ENCODE measurements at regions not wholly inside any gene's neighbourhood (a gene's known extent, or its start where the extent isn't known, plus 50 kb on each side); places are given as distances from the start of the nearest gene placed in this dataset.

DNA sequence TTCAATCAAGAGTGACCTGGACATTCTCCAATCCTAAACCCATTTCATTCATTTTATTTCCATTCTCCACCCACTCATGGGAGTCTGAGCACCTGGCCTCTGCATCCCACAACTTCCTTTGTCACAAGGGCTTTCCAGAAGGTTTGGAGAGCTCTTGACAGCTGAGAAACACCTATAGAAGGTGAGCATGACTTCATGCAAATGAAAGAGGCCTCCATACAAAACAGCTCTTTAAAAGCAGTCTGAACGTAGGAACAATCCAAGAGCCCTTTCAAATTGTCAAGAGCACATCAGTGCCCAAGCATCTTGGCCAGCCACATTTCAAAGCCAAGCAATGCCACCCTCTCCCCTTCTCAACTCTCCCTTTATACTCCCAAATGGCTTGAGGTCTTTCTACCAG is 74.9 kb upstream of the RAP2C start:
- TF ChIP-seq, protein P1, sequence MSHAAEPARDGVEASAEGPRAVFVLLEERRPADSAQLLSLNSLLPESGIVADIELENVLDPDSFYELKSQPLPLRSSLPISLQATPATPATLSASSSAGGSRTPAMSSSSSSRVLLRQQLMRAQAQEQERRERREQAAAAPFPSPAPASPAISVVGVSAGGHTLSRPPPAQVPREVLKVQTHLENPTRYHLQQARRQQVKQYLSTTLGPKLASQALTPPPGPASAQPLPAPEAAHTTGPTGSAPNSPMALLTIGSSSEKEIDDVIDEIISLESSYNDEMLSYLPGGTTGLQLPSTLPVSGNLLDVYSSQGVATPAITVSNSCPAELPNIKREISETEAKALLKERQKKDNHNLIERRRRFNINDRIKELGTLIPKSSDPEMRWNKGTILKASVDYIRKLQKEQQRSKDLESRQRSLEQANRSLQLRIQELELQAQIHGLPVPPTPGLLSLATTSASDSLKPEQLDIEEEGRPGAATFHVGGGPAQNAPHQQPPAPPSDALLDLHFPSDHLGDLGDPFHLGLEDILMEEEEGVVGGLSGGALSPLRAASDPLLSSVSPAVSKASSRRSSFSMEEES (CRISPR knock-in tag; IDR thresholded peaks at IDR 0.05): no peak
- TF ChIP-seq, protein P2, sequence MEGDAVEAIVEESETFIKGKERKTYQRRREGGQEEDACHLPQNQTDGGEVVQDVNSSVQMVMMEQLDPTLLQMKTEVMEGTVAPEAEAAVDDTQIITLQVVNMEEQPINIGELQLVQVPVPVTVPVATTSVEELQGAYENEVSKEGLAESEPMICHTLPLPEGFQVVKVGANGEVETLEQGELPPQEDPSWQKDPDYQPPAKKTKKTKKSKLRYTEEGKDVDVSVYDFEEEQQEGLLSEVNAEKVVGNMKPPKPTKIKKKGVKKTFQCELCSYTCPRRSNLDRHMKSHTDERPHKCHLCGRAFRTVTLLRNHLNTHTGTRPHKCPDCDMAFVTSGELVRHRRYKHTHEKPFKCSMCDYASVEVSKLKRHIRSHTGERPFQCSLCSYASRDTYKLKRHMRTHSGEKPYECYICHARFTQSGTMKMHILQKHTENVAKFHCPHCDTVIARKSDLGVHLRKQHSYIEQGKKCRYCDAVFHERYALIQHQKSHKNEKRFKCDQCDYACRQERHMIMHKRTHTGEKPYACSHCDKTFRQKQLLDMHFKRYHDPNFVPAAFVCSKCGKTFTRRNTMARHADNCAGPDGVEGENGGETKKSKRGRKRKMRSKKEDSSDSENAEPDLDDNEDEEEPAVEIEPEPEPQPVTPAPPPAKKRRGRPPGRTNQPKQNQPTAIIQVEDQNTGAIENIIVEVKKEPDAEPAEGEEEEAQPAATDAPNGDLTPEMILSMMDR (CRISPR knock-in tag; IDR thresholded peaks at IDR 0.05): no peak
- no peak for TF ChIP-seq ZSCAN21 (CRISPR knock-in tag; IDR thresholded peaks at IDR 0.05; ENCODE audit: borderline replicate concordance)
- TF ChIP-seq ZNF232 (CRISPR knock-in tag; IDR thresholded peaks at IDR 0.05; ENCODE audit: borderline replicate concordance): no peak
- TF ChIP-seq ZBTB21 (CRISPR knock-in tag; IDR thresholded peaks at IDR 0.05): no peak
- TF ChIP-seq MTA1 (CRISPR knock-in tag; IDR thresholded peaks at IDR 0.05; ENCODE audit: borderline replicate concordance): no peak
- TF ChIP-seq ZNF780A (CRISPR knock-in tag; IDR thresholded peaks at IDR 0.05): no peak
- TF ChIP-seq NCOA2 (CRISPR knock-in tag; IDR thresholded peaks at IDR 0.05): no peak
- TF ChIP-seq ZC3H4 (CRISPR knock-in tag; IDR thresholded peaks at IDR 0.05; ENCODE audit: borderline replicate concordance): no peak
